GM12878 (cell line): ENCODE measurements at regions not wholly inside any gene's neighbourhood (a gene's known extent, or its start where the extent isn't known, plus 50 kb on each side); places are given as distances from the start of the nearest gene placed in this dataset.

Experiments
- ATAC-seq: fragments of 200-7000 bp; cut with Tn5 transposase; 3 replicates; pipeline ENCODE4 v1.9.1; 2020; ENCODE audit warnings: mild to moderate bottlenecking, moderate library complexity
- BruUV-seq: library from RNA; stranded (reverse); fragments of 400-500 nt; replicated peaks from 2 replicates; lab custom pipeline; 2021; lab: Mats Ljungman, UMichigan
- CTCF ChIA-PET: fragments of 300-600 bp; sonication (Branson Sonifier 250); formaldehyde crosslinking; extraction: SDS; loops from one replicate; lab custom pipeline; 2021; ENCODE audit warnings: inconsistent platforms; lab: Yijun Ruan, JAX
- POLR2A ChIA-PET: fragments of 350-600 bp; formaldehyde crosslinking; extraction: SDS; loops from one replicate; lab custom pipeline; 2021; ENCODE audit warnings: inconsistent platforms; lab: Charles Lee
- RAD21 ChIA-PET: fragments of 300-600 bp; sonication (Branson Sonifier 250); formaldehyde crosslinking; loops from one replicate; lab custom pipeline; 2023; ENCODE audit warnings: antibody characterized with exemption; ENCODE audit not compliant: unreplicated experiment; lab: Charles Lee
- SMC1A ChIA-PET: fragments of 300-600 bp; sonication (Branson Sonifier 250); formaldehyde crosslinking; loops from one replicate; lab custom pipeline; 2023; ENCODE audit not compliant: unreplicated experiment, uncharacterized antibody; lab: Charles Lee
- DNase-seq: peaks from one replicate; pipeline ENCODE4 v3.0.0-alpha.2; 2011; ENCODE audit warnings: low read depth, low spot score
- FAIRE-seq: peaks from 3 replicates; lab custom pipeline; 2011; peaks lifted over from hg19 to GRCh38; lab: Jason Lieb, UNC
- H2AFZ ChIP-seq: 2 replicates; pipeline ENCODE4 v1.6.0; 2011; ENCODE audit warnings: low read depth, low read length, control low read depth; ENCODE audit not compliant: control insufficient read depth
- H3K27ac ChIP-seq: 2 replicates; pipeline ENCODE4 v1.5.1; 2011; ENCODE audit warnings: control low read depth; ENCODE audit not compliant: control insufficient read depth, insufficient read depth
- H3K27me3 ChIP-seq, 2 experiments: replicated peaks in 1 of 2; 2 replicates each; pipeline versions ENCODE4 v1.6.0 to v1.6.1; 2011; ENCODE audit warnings: low read length in 1 of 2; ENCODE audit not compliant: control insufficient read depth in 2 of 2, insufficient read depth in 2 of 2
- H3K36me3 ChIP-seq, 2 experiments: 2 replicates each; pipeline ENCODE4 v1.5.1; 2011; ENCODE audit warnings: low read length in 1 of 2; ENCODE audit not compliant: control insufficient read depth in 2 of 2, insufficient read depth in 2 of 2
- H3K4me1 ChIP-seq: 2 replicates; pipeline ENCODE4 v1.6.1; 2011; ENCODE audit warnings: mild to moderate bottlenecking, low read length, moderate library complexity, mixed read lengths; ENCODE audit not compliant: control insufficient read depth, insufficient read depth
- H3K4me2 ChIP-seq: 2 replicates; pipeline ENCODE4 v1.6.0; 2011; ENCODE audit warnings: control low read depth; ENCODE audit not compliant: control insufficient read depth, insufficient read depth
- H3K4me3 ChIP-seq: fragments of 200-600 bp; sonication (generic); 2 replicates; pipeline ENCODE4 v1.5.1; 2016
- H3K79me2 ChIP-seq: 2 replicates; pipeline ENCODE4 v1.6.0; 2011; ENCODE audit warnings: low read length; ENCODE audit not compliant: control insufficient read depth, insufficient read depth
- H3K9ac ChIP-seq: 2 replicates; pipeline ENCODE4 v1.8.0; 2011; ENCODE audit warnings: low read length, control low read depth, mixed read lengths; ENCODE audit not compliant: control insufficient read depth, insufficient read depth
- H3K9me3 ChIP-seq: replicated peaks from 3 replicates; pipeline ENCODE4 v1.5.1; 2011; ENCODE audit warnings: mild to moderate bottlenecking, low read length; ENCODE audit not compliant: control insufficient read depth, insufficient read depth
- H4K20me1 ChIP-seq: 2 replicates; pipeline ENCODE4 v1.6.0; 2011; ENCODE audit not compliant: control insufficient read depth, insufficient read depth
- BHLHE40 ChIP-seq, 2 experiments: fragments of 450-650 bp in 1 of 2; IDR thresholded peaks; 2 replicates each; pipeline ENCODE4 v1.6.1; 2011 to 2017; ENCODE audit warnings: low read depth in 2 of 2, borderline replicate concordance in 1 of 2, improper control_type of control experiment in 1 of 2, low read length in 1 of 2, mild to moderate bottlenecking in 1 of 2
- CHD4 ChIP-seq: fragments of 200-600 bp; sonication (generic); IDR thresholded peaks from 2 replicates; pipeline ENCODE4 v1.6.1; 2016; ENCODE audit warnings: mild to moderate bottlenecking
- ETV6 ChIP-seq, 2 experiments: fragments of 450-650 bp in 1 of 2; IDR thresholded peaks in 1 of 2; conservative IDR thresholded peaks in 1 of 2; 2 replicates each; pipeline ENCODE4 v1.6.1; 2014; ENCODE audit warnings: antibody characterized with exemption in 1 of 2, borderline replicate concordance in 1 of 2, low read depth in 1 of 2, mild to moderate bottlenecking in 1 of 2, moderate library complexity in 1 of 2
- JUND ChIP-seq: IDR thresholded peaks from 2 replicates; pipeline ENCODE4 v1.6.1; 2012; ENCODE audit warnings: low read depth, mild to moderate bottlenecking, low read length, improper control_type of control experiment, moderate library complexity
- MYB ChIP-seq: fragments of 150-350 bp; IDR thresholded peaks from 2 replicates; pipeline ENCODE4 v1.6.1; 2014; ENCODE audit warnings: mild to moderate bottlenecking, low read depth, low read length, borderline replicate concordance
- POLR2A ChIP-seq: IDR thresholded peaks from 2 replicates; pipeline ENCODE4 v1.6.1; 2011; ENCODE audit warnings: low read depth, mild to moderate bottlenecking, low read length
- SIN3A ChIP-seq: IDR thresholded peaks from 2 replicates; pipeline ENCODE4 v1.6.1; 2012; ENCODE audit warnings: low read depth, low read length, improper control_type of control experiment
- ZNF687 ChIP-seq: fragments of 450-650 bp; IDR thresholded peaks from 2 replicates; pipeline ENCODE4 v1.6.1; 2017; ENCODE audit warnings: mild to moderate bottlenecking, moderate library complexity
- in situ Hi-C: fragments of 300-500 bp; cut with MboI; formaldehyde crosslinking; loops from 9 replicates; pipeline ENCODE4 v1.14.3; 2018; ENCODE audit warnings: mixed read lengths
- intact Hi-C: fragments of 100-400 bp; cut with micrococcal nuclease; formaldehyde crosslinking; loops from one replicate; pipeline ENCODE4 v1.14.2; 2022; ENCODE audit not compliant: unreplicated experiment
- TF ChIP-seq, protein P1 (sequence below): IDR thresholded peaks from 2 replicates; pipeline ENCODE4 v1.6.1; 2012; ENCODE audit warnings: mild to moderate bottlenecking, low read depth, low read length
- TF ChIP-seq, protein P2 (sequence below): fragments of 450-650 bp; IDR thresholded peaks from 2 replicates; pipeline ENCODE4 v1.6.1; 2017; ENCODE audit warnings: mild to moderate bottlenecking, low read depth, inconsistent platforms; ENCODE audit not compliant: poor library complexity, severe bottlenecking

DNA sequence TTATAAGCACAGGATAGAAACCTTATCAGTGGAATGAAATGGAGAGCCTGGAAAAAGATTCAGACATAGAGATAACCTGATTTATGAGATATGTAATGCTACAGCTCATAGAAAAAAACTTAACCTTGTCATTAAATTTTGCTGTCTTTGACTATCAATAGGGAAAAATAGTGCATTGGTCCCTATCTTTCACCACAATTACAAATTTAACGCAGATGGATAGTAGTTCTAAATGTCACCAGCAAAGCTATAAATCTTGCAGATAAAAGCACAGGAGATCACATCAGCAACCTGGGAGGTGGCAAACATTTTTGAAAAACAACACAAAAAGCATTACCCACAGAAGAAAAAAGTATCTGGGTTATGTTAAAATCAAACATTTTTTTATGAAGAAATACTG lies 831.6 kb downstream of the BRINP3 start (continued):
- TF ChIP-seq SIN3A, result no peak
- TF ChIP-seq MYB, result no peak
- TF ChIP-seq ETV6 (conservative IDR thresholded peaks at IDR 0.05 in 1 of 2, IDR thresholded peaks at IDR 0.05 in 1 of 2; ENCODE audit: borderline replicate concordance in 1 of 2, low read depth in 1 of 2), result no peak
- TF ChIP-seq BHLHE40 (IDR thresholded peaks at IDR 0.05; ENCODE audit: borderline replicate concordance in 1 of 2, low read depth in 2 of 2, low read length in 1 of 2), result no peak
- no peak for TF ChIP-seq POLR2A

DNA sequence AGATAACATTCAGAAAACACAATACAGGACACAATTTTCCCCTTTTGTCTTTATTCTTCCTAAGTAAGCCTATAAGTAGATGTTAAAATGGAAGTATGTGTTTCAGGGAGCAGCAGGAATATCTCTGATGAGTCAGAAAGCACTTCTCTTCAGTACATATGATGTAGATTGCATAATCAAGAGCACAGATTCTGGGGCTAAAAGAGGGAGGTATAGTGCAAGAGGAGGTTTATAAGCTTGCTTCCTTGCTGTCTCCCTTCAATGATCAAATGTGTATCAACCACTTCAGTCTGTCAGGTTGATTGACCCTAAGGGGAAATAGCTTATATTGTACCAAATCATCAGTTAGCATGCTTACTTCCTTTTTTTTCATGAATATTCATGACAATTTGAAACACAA lies 822.8 kb downstream of the BRINP3 start:
- Histone ChIP-seq H3K4me2 (no peak overlapping the region), H4K20me1 (no peaks in the 10 kb centered on the region), H3K9me3 (no peaks in the 10 kb centered on the region), H3K9ac (no peak overlapping the region), H3K4me1 (no peaks in the 10 kb centered on the region), H3K36me3 (no peaks in the 10 kb centered on the region), H2AFZ (no peak overlapping the region), H3K27ac (no peak overlapping the region), H3K79me2 (no peaks in the 10 kb centered on the region), H3K4me3 (no peak overlapping the region), H3K27me3 (no peaks in the 10 kb centered on the region)
- intact Hi-C loops, result no loop called here
- in situ Hi-C loops, result no loop called here
- CTCF ChIA-PET, result no interaction called here
- SMC1A ChIA-PET, result no interaction called here
- FAIRE-seq, result no peak
- RAD21 ChIA-PET, result no interaction called here
- DNase-seq, result no peak
- no peak for ATAC-seq
- POLR2A ChIA-PET, result no interaction called here
- BruUV-seq, result no TSS peak
- TF ChIP-seq CHD4 (no peak), ZNF687 (no peak), JUND (no peak)
- TF ChIP-seq, protein P1, sequence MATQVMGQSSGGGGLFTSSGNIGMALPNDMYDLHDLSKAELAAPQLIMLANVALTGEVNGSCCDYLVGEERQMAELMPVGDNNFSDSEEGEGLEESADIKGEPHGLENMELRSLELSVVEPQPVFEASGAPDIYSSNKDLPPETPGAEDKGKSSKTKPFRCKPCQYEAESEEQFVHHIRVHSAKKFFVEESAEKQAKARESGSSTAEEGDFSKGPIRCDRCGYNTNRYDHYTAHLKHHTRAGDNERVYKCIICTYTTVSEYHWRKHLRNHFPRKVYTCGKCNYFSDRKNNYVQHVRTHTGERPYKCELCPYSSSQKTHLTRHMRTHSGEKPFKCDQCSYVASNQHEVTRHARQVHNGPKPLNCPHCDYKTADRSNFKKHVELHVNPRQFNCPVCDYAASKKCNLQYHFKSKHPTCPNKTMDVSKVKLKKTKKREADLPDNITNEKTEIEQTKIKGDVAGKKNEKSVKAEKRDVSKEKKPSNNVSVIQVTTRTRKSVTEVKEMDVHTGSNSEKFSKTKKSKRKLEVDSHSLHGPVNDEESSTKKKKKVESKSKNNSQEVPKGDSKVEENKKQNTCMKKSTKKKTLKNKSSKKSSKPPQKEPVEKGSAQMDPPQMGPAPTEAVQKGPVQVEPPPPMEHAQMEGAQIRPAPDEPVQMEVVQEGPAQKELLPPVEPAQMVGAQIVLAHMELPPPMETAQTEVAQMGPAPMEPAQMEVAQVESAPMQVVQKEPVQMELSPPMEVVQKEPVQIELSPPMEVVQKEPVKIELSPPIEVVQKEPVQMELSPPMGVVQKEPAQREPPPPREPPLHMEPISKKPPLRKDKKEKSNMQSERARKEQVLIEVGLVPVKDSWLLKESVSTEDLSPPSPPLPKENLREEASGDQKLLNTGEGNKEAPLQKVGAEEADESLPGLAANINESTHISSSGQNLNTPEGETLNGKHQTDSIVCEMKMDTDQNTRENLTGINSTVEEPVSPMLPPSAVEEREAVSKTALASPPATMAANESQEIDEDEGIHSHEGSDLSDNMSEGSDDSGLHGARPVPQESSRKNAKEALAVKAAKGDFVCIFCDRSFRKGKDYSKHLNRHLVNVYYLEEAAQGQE, result no peak
- TF ChIP-seq, protein P2, sequence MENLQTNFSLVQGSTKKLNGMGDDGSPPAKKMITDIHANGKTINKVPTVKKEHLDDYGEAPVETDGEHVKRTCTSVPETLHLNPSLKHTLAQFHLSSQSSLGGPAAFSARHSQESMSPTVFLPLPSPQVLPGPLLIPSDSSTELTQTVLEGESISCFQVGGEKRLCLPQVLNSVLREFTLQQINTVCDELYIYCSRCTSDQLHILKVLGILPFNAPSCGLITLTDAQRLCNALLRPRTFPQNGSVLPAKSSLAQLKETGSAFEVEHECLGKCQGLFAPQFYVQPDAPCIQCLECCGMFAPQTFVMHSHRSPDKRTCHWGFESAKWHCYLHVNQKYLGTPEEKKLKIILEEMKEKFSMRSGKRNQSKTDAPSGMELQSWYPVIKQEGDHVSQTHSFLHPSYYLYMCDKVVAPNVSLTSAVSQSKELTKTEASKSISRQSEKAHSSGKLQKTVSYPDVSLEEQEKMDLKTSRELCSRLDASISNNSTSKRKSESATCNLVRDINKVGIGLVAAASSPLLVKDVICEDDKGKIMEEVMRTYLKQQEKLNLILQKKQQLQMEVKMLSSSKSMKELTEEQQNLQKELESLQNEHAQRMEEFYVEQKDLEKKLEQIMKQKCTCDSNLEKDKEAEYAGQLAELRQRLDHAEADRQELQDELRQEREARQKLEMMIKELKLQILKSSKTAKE, result no peak
